GM12878 (cell line): ENCODE measurements at regions not wholly inside any gene's neighbourhood (a gene's known extent, or its start where the extent isn't known, plus 50 kb on each side); places are given as distances from the start of the nearest gene placed in this dataset.

Experiments
- ATAC-seq: fragments of 200-7000 bp; cut with Tn5 transposase; 3 replicates; pipeline ENCODE4 v1.9.1; 2020; ENCODE audit warnings: mild to moderate bottlenecking, moderate library complexity
- BruUV-seq: library from RNA; stranded (reverse); fragments of 400-500 nt; replicated peaks from 2 replicates; lab custom pipeline; 2021; lab: Mats Ljungman, UMichigan
- CTCF ChIA-PET: fragments of 300-600 bp; sonication (Branson Sonifier 250); formaldehyde crosslinking; extraction: SDS; loops from one replicate; lab custom pipeline; 2021; ENCODE audit warnings: inconsistent platforms; lab: Yijun Ruan, JAX
- POLR2A ChIA-PET: fragments of 350-600 bp; formaldehyde crosslinking; extraction: SDS; loops from one replicate; lab custom pipeline; 2021; ENCODE audit warnings: inconsistent platforms; lab: Charles Lee
- RAD21 ChIA-PET: fragments of 300-600 bp; sonication (Branson Sonifier 250); formaldehyde crosslinking; loops from one replicate; lab custom pipeline; 2023; ENCODE audit warnings: antibody characterized with exemption; ENCODE audit not compliant: unreplicated experiment; lab: Charles Lee
- SMC1A ChIA-PET: fragments of 300-600 bp; sonication (Branson Sonifier 250); formaldehyde crosslinking; loops from one replicate; lab custom pipeline; 2023; ENCODE audit not compliant: unreplicated experiment, uncharacterized antibody; lab: Charles Lee
- DNase-seq: peaks from one replicate; pipeline ENCODE4 v3.0.0-alpha.2; 2011; ENCODE audit warnings: low read depth, low spot score
- FAIRE-seq: peaks from 3 replicates; lab custom pipeline; 2011; peaks lifted over from hg19 to GRCh38; lab: Jason Lieb, UNC
- H2AFZ ChIP-seq: 2 replicates; pipeline ENCODE4 v1.6.0; 2011; ENCODE audit warnings: low read depth, low read length, control low read depth; ENCODE audit not compliant: control insufficient read depth
- H3K27ac ChIP-seq: 2 replicates; pipeline ENCODE4 v1.5.1; 2011; ENCODE audit warnings: control low read depth; ENCODE audit not compliant: control insufficient read depth, insufficient read depth
- H3K27me3 ChIP-seq, 2 experiments: replicated peaks in 1 of 2; 2 replicates each; pipeline versions ENCODE4 v1.6.0 to v1.6.1; 2011; ENCODE audit warnings: low read length in 1 of 2; ENCODE audit not compliant: control insufficient read depth in 2 of 2, insufficient read depth in 2 of 2
- H3K36me3 ChIP-seq, 2 experiments: 2 replicates each; pipeline ENCODE4 v1.5.1; 2011; ENCODE audit warnings: low read length in 1 of 2; ENCODE audit not compliant: control insufficient read depth in 2 of 2, insufficient read depth in 2 of 2
- H3K4me1 ChIP-seq: 2 replicates; pipeline ENCODE4 v1.6.1; 2011; ENCODE audit warnings: mild to moderate bottlenecking, low read length, moderate library complexity, mixed read lengths; ENCODE audit not compliant: control insufficient read depth, insufficient read depth
- H3K4me2 ChIP-seq: 2 replicates; pipeline ENCODE4 v1.6.0; 2011; ENCODE audit warnings: control low read depth; ENCODE audit not compliant: control insufficient read depth, insufficient read depth
- H3K4me3 ChIP-seq: fragments of 200-600 bp; sonication (generic); 2 replicates; pipeline ENCODE4 v1.5.1; 2016
- H3K79me2 ChIP-seq: 2 replicates; pipeline ENCODE4 v1.6.0; 2011; ENCODE audit warnings: low read length; ENCODE audit not compliant: control insufficient read depth, insufficient read depth
- H3K9ac ChIP-seq: 2 replicates; pipeline ENCODE4 v1.8.0; 2011; ENCODE audit warnings: low read length, control low read depth, mixed read lengths; ENCODE audit not compliant: control insufficient read depth, insufficient read depth
- H3K9me3 ChIP-seq: replicated peaks from 3 replicates; pipeline ENCODE4 v1.5.1; 2011; ENCODE audit warnings: mild to moderate bottlenecking, low read length; ENCODE audit not compliant: control insufficient read depth, insufficient read depth
- H4K20me1 ChIP-seq: 2 replicates; pipeline ENCODE4 v1.6.0; 2011; ENCODE audit not compliant: control insufficient read depth, insufficient read depth
- BMI1 ChIP-seq: fragments of 450-650 bp; IDR thresholded peaks from 2 replicates; pipeline ENCODE4 v1.6.1; 2016; ENCODE audit warnings: mild to moderate bottlenecking, moderate library complexity, borderline replicate concordance
- EED ChIP-seq: sonication (generic); IDR thresholded peaks from 2 replicates; pipeline ENCODE4 v1.6.1; 2016; ENCODE audit warnings: antibody characterized with exemption, low read depth
- FOS ChIP-seq: IDR thresholded peaks from 3 replicates; pipeline ENCODE4 v1.6.1; 2011; ENCODE audit warnings: borderline replicate concordance; ENCODE audit not compliant: insufficient read length; ENCODE audit errors: extremely low read depth
- GATAD2B ChIP-seq: fragments of 450-650 bp; conservative IDR thresholded peaks from 2 replicates; pipeline ENCODE4 v1.6.1; 2017; ENCODE audit warnings: low read depth, mild to moderate bottlenecking, moderate library complexity
- HDAC6 ChIP-seq: fragments of 200-600 bp; sonication (generic); IDR thresholded peaks from one replicate; pipeline ENCODE4 v1.8.0; 2017; ENCODE audit warnings: antibody characterized with exemption; ENCODE audit not compliant: unreplicated experiment
- IKZF2 ChIP-seq, 2 experiments: fragments of 450-650 bp; IDR thresholded peaks; 2 replicates each; pipeline ENCODE4 v1.6.1; 2017; ENCODE audit warnings: mild to moderate bottlenecking in 2 of 2, moderate library complexity in 2 of 2
- NR2F1 ChIP-seq: fragments of 450-650 bp; conservative IDR thresholded peaks from 2 replicates; pipeline ENCODE4 v1.6.1; 2017; ENCODE audit warnings: mild to moderate bottlenecking
- POLR2AphosphoS2 ChIP-seq: IDR thresholded peaks from 2 replicates; pipeline ENCODE4 v1.6.1; 2011; ENCODE audit warnings: low read depth, mild to moderate bottlenecking, low read length, improper control_type of control experiment, moderate library complexity
- POLR2AphosphoS5 ChIP-seq: IDR thresholded peaks from 2 replicates; pipeline ENCODE4 v1.6.1; 2011; ENCODE audit warnings: mild to moderate bottlenecking, low read length, inconsistent platforms
- RAD21 ChIP-seq: IDR thresholded peaks from 2 replicates; pipeline ENCODE4 v1.6.1; 2011; ENCODE audit warnings: mild to moderate bottlenecking, low read depth, low read length, moderate library complexity; ENCODE audit not compliant: insufficient read depth
- SMAD5 ChIP-seq: IDR thresholded peaks from 2 replicates; pipeline ENCODE4 v1.6.1; 2016; ENCODE audit warnings: antibody characterized with exemption, low read depth
- SMARCA5 ChIP-seq: fragments of 450-650 bp; IDR thresholded peaks from 2 replicates; pipeline ENCODE4 v1.6.1; 2017; ENCODE audit warnings: mild to moderate bottlenecking
- STAT3 ChIP-seq: IDR thresholded peaks from 2 replicates; pipeline ENCODE4 v1.6.1; 2011; ENCODE audit warnings: low read depth, low read length, improper control_type of control experiment
- TCF3 ChIP-seq: IDR thresholded peaks from 2 replicates; pipeline ENCODE4 v1.6.1; 2012; ENCODE audit warnings: low read depth, mild to moderate bottlenecking, low read length, borderline replicate concordance; ENCODE audit not compliant: insufficient read depth
- WGBS: methylation state at CpG from one replicate; pipeline ENCODE4 v1.1.6; 2016; ENCODE audit warnings: low lambda C conversion rate; ENCODE audit not compliant: insufficient replicate concordance, insufficient coverage; ENCODE audit errors: missing lambda C conversion rate; 5-methylcytosine and 5-hydroxymethylcytosine counted together
- in situ Hi-C: fragments of 300-500 bp; cut with MboI; formaldehyde crosslinking; loops from 9 replicates; pipeline ENCODE4 v1.14.3; 2018; ENCODE audit warnings: mixed read lengths
- intact Hi-C: fragments of 100-400 bp; cut with micrococcal nuclease; formaldehyde crosslinking; loops from one replicate; pipeline ENCODE4 v1.14.2; 2022; ENCODE audit not compliant: unreplicated experiment
- TF ChIP-seq, protein P1 (sequence below): IDR thresholded peaks from 2 replicates; pipeline ENCODE4 v1.6.1; 2011; ENCODE audit warnings: mild to moderate bottlenecking, low read depth, low read length, moderate library complexity; ENCODE audit not compliant: insufficient replicate concordance
- TF ChIP-seq, protein P2 (sequence below): fragments of 450-650 bp; IDR thresholded peaks from 2 replicates; pipeline ENCODE4 v1.6.1; 2016; ENCODE audit warnings: mild to moderate bottlenecking

DNA sequence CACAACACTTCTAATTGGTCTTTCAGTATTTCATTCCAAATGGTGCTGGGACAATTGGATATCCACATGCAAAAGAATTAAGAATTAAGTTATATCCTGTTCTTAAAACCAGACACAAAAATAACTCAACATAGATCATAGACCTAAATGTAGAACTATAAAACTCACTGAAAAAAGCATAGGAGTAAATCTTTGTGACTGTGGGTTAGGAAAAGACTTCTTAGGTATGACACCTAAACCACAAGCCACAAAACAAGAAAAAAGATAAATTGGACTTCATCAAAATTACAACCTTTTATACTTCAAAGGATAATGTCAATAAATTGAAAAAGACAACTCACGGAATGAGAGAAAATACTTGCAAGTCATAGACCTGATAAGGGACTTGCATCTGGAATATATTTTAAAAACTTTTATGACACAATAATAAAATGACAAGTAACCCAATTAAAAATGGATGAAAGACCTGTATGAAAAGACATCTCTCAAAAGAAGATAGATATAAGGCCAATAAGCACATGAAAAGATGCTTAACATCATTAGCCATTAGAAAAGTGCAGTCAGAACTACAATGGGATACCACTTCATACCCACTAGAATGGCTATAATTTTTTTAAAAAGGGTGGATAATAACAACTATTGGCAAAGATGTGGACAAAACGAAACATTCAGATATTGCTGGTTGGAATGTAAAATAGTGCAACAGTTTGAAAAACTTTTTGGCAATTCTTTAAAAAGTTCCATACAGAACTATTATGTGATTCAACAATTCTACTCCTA is 72.5 kb upstream of the SLC38A4 start:
- Histone ChIP-seq H3K4me3 (no peak overlapping the region), H3K79me2 (no peaks in the 10 kb centered on the region), H3K27me3 (no peaks in the 10 kb centered on the region), H3K27ac (no peak overlapping the region), H3K9me3 (no peaks in the 10 kb centered on the region), H3K4me1 (no peaks in the 10 kb centered on the region), H2AFZ (no peak overlapping the region), H3K36me3 (no peaks in the 10 kb centered on the region), H3K4me2 (no peak overlapping the region), H4K20me1 (no peaks in the 10 kb centered on the region), H3K9ac (no peak overlapping the region)
- no peak for DNase-seq
- ChIA-PET CTCF (no interaction called here), SMC1A (no interaction called here), POLR2A (no interaction called here), RAD21 (no interaction called here)
- in situ Hi-C loops (no loop called here), intact Hi-C loops (no loop called here)
- FAIRE-seq: no peak
- no peak for TF ChIP-seq IKZF2 (IDR thresholded peaks at IDR 0.05)
- TF ChIP-seq EED: no peak
- TF ChIP-seq RAD21: no peak
- no peak for ATAC-seq
- 35% methylated on average over 2 of the region's 2 CpGs for WGBS
- BruUV-seq: no TSS peak

DNA sequence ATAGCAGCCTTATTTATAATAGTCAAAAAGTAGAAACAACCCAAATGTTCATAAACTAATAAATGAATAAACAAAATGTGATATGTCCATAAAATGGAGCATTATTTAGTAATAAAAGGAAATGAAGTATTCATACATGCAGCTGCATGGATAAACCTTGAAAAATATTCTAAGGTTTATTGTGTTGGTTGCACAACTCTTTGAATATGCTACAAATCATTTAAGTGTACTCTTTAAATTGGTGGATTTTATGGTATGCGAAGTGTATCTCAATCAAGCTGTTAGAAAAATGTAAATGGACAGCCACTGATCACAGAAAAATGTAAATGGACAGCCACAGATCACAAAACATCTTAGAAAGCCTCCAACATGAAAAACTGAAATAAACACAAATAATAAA is 73.2 kb upstream of the SLC38A4 start:
- WGBS: 5% methylated on average over 1 of the region's 1 CpG
- ATAC-seq (no peak), FAIRE-seq (no peak)
- no peak for TF ChIP-seq FOS
- TF ChIP-seq, protein P1, sequence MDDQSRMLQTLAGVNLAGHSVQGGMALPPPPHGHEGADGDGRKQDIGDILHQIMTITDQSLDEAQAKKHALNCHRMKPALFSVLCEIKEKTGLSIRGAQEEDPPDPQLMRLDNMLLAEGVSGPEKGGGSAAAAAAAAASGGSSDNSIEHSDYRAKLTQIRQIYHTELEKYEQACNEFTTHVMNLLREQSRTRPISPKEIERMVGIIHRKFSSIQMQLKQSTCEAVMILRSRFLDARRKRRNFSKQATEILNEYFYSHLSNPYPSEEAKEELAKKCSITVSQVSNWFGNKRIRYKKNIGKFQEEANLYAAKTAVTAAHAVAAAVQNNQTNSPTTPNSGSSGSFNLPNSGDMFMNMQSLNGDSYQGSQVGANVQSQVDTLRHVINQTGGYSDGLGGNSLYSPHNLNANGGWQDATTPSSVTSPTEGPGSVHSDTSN: no peak
- no peak for TF ChIP-seq SMARCA5
- no peak for TF ChIP-seq POLR2AphosphoS5
- TF ChIP-seq NR2F1: no peak
- TF ChIP-seq SMAD5: no peak
- no peak for TF ChIP-seq GATAD2B
- no peak for TF ChIP-seq HDAC6
- no peak for TF ChIP-seq TCF3
- no peak for TF ChIP-seq STAT3
- no peak for TF ChIP-seq POLR2AphosphoS2
- TF ChIP-seq, protein P2, sequence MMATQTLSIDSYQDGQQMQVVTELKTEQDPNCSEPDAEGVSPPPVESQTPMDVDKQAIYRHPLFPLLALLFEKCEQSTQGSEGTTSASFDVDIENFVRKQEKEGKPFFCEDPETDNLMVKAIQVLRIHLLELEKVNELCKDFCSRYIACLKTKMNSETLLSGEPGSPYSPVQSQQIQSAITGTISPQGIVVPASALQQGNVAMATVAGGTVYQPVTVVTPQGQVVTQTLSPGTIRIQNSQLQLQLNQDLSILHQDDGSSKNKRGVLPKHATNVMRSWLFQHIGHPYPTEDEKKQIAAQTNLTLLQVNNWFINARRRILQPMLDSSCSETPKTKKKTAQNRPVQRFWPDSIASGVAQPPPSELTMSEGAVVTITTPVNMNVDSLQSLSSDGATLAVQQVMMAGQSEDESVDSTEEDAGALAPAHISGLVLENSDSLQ: no peak
- TF ChIP-seq BMI1: no peak

More for the DNA sequence above, 73.2 kb upstream of the SLC38A4 start:
- Histone ChIP-seq H3K9me3 (no peaks in the 10 kb centered on the region), H3K27me3 (no peaks in the 10 kb centered on the region), H3K79me2 (no peaks in the 10 kb centered on the region), H3K36me3 (no peaks in the 10 kb centered on the region), H3K4me2 (no peak overlapping the region), H2AFZ (no peak overlapping the region), H4K20me1 (no peaks in the 10 kb centered on the region), H3K9ac (no peak overlapping the region), H3K27ac (no peak overlapping the region), H3K4me3 (no peak overlapping the region), H3K4me1 (no peaks in the 10 kb centered on the region)
- ChIA-PET RAD21 (no interaction called here), POLR2A (no interaction called here), CTCF (no interaction called here), SMC1A (no interaction called here)
- no peak for DNase-seq
- intact Hi-C loops (no loop called here), in situ Hi-C loops (no loop called here)
- BruUV-seq: no TSS peak
